Effector CD8-positive, alpha-beta T cell (primary cell): ENCODE measurements at regions not wholly inside any gene's neighbourhood (a gene's known extent, or its start where the extent isn't known, plus 50 kb on each side); places are given as distances from the start of the nearest gene placed in this dataset.

ENCODE experiments used
- DNase-seq: peaks from one replicate; lab custom pipeline; 2025; lab: John Stamatoyannopoulos, UW

- no peak for DNase-seq
Measured at GRCh38 chr15:70347321-70348225, 249.9 kb upstream of the TLE3 start.

DNA sequence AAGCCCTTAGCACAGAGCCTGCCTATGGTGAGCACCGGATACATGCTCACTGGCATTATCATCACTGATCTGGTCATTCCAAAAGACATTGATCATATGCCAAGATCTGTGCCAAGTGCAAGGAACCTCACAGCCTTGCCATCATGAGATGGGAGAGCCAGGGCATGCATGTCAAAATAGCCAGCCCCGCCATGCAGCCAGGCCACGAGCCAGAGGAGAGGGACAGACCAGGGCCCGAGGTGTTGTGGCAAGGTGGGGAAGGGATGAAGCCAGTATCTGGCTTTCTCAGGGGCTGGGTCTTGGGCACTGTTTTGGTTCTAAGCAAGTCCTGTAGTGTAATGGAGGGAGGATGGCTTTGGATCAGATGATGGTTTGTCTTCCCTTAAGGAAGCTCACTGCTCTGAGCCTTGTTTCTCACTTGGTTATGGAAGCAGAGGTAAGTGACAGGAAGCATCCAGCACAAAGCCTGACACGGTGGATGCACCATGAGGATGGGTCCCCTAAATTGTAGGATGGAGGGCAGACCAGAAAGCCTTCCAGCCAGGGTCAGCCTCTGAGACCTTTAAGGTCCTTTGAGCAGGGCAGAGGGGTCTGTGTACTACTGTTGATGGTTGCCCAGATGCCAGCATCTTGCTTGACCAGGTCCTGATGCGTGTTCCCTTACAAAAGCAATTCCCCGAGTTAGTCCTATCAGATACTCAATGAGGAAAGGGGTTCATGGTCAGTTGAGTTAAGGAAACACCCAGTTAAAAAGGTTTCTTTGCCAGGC, 247.7 kb upstream of the TLE3 start:
- DNase-seq: no peak

DNA sequence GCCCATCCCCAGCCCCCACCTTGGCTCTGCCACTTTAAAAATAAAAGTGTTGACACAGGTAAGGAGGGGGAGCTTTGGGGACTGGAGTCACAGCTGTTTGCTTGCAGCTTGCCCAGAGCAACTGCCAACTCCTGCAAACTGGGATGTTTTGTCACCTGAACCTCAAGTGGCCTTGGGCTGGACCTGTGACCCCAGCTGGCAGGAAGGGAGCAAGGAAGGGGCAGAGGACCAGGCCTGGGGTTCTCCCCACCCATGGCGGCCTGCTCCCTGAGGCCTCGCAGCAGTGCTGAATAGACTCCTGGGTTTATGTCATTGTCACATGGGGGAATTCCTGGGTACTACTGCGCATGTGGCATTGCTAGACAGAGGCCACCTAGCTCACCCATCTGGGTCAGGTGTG, 246.9 kb upstream of the TLE3 start:
- DNase-seq: no peak

GRCh38 chr15:70343961-70344621, 246.4 kb upstream of the TLE3 start:
- DNase-seq: no peak

- no peak for DNase-seq
Measured at GRCh38 chr15:70342554-70343548, 245.1 kb upstream of the TLE3 start.

- no peak for DNase-seq
Measured at GRCh38 chr15:70342141-70342540, 244.4 kb upstream of the TLE3 start.

- no peak for DNase-seq
Measured at GRCh38 chr15:70341566-70341965, 243.8 kb upstream of the TLE3 start.

- DNase-seq: no peak
Measured at GRCh38 chr15:70340494-70340870, 242.8 kb upstream of the TLE3 start.

DNA sequence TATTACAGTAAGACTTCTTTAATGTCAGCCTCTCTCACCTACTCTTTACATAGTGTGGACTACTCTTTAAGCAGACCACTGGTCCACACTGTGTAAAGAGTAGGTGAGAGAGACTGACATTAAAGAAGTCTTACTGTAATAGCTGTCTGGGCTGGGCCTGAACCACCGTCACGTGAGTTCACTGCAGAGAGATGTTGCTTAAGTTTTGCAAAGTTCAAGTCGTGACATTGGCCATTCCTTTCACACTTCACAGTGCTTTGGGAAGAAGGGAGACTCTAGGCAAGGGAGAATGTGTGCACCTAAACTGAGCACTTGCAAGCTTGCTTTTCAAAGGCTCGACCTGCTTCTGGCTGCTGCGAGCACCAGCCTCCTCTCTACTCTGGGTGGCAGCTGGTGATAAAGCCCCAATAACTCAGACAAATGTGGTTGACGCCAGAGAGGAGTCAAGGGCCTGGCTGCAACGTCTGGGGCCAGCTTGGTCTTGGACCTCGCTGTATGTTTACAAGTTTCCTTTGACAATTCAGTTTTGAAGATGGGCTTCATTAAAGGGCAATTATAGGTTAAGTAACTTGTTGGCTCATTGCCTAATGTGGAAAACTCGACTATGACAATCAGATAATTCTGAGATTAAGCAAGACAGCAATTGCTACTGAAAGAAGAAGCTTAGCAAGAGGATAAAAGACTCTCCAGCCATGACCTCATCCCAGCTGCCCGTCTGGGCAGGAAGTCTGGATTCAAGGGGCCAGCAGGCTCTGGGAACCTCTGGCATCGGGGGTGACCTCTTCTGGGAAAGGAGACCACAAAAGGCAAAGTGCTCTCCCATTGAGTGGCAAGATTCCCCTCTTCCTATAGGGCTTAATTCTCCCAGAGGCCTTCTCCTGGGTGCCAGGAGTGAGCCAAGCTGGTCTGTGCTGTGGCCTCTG, 242.1 kb upstream of the TLE3 start:
- no peak for DNase-seq

GRCh38 chr15:70337277-70338186, 239.8 kb upstream of the TLE3 start:
- DNase-seq: no peak

DNA sequence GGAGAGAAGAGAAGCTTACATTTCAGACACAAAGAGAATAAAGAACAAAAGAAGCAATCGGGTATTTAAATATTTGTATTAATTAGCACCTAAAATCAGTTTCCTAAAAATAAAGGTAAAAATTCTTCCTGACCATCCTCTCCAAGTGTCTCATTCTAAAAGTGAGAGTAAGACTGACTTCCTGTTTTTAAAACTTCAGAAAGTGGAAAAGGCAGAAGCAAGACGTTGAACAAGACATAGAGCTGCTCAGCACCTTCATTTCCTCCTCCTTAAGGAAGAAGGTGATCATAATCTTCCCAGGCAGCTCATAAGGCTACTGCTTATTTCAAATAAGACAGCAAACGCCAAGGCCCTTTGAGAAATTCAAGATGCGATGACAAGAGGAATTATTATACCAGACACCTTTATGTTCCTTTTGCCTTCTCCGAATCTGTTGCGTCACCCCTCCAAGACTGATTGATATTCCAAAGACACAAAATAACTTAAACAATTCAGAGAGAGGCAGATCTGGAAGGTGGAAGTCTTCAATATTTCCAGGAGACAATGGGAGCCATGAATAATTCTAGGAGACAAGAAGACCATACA, 238.8 kb upstream of the TLE3 start:
- DNase-seq: no peak

DNA sequence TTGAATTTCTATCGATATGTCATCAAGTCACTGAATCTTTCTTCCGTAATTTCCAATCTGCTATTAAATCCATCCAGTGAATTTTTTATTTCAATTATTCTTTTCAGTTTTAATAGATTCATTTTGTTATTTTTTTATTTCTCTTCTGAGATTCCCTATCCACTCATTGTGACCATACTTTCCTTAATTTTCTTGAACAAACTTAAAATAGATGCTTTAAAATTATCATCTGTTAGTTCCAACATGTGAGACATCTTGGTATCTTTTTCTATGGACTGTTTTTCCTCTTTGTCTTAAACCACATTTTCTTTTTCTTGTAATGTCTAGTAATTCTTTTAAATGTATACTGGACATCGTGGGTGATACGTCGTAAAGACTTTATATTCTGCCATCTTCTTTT, 236.6 kb upstream of the TLE3 start:
- no peak for DNase-seq

DNA sequence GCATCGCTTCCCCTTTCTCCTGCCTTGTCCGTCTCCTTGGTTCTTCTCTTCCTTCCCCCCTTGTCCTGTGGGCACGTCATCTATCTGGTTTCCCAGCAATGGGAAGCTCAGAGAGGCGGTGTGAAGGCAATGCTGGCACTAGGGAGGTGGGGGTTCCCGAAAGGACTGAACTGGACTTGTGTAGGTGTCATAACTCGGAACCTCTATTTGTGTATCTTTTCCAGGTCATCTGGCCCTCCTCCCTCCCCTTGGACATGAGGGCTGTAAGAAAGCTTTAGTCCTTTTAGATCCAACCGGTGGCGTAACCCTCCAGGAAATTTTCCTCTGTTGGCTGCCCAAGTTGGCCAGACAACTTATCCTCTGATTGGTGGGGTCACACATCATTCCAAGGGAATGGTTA, 231.5 kb upstream of the TLE3 start:
- DNase-seq: no peak

- no peak for DNase-seq
Measured at GRCh38 chr15:70328679-70329115, 231.0 kb upstream of the TLE3 start.

GRCh38 chr15:70327856-70328678, 230.3 kb upstream of the TLE3 start:
- DNase-seq: no peak

DNA sequence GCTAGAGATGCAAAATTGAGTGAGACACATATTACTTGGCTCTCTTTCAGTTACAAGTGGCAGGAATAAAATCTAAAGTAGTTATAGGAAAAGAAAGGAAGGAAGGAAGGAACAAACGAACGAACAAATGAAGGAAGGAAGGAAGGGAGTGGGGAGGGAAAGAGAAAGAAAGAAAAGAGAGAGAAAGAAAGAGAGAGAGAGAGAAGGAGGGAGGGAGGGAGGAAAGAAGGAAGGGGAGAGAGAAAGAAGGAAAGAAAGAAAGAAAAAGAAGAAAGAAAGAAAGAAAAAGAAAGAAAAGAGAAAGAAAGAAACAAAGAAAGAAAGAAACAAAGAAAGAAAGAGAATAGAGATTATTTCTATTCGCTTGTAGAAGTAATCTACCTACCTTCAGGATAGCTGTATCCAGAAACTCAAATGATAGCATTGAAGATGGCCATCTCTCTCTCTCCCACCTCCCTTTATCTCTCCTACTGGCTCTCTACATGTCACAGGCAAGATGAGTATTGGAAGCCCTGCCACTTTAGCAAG, 229.7 kb upstream of the TLE3 start:
- DNase-seq: no peak
